Kidney (tissue), 13 donors: ENCODE measurements at regions not wholly inside any gene's neighbourhood (a gene's known extent, or its start where the extent isn't known, plus 50 kb on each side); places are given as distances from the start of the nearest gene placed in this dataset.

Experiments used
- DNase-seq, 5 donors: peaks; one replicate each; pipeline ENCODE4 v3.0.0-alpha.2; 2013 to 2020
- FAIRE-seq: peaks from 2 replicates; lab custom pipeline; 2012; peaks lifted over from hg19 to GRCh38; lab: Jason Lieb, UNC
- H3K27ac ChIP-seq, 2 donors: one replicate each; pipeline ENCODE4 v1.7.0; 2013; ENCODE audit warnings: low read depth in 2 of 2, low read length in 2 of 2, inconsistent platforms in 1 of 2
- H3K27me3 ChIP-seq: one replicate; pipeline ENCODE4 v1.7.1; 2013; ENCODE audit warnings: low read length, inconsistent platforms; ENCODE audit not compliant: control insufficient read depth, insufficient read depth
- H3K36me3 ChIP-seq, 3 donors: one replicate each; pipeline versions ENCODE4 v1.7.0 to v1.7.1; 2013; ENCODE audit warnings: low read length in 3 of 3, control low read depth in 1 of 3, inconsistent platforms in 1 of 3; ENCODE audit not compliant: insufficient read depth in 3 of 3, control insufficient read depth in 2 of 3
- H3K4me1 ChIP-seq, 3 donors: one replicate each; pipeline versions ENCODE4 v1.7.0 to v1.7.1; 2013; ENCODE audit warnings: low read length in 3 of 3, inconsistent platforms in 1 of 3, low read depth in 1 of 3; ENCODE audit not compliant: control insufficient read depth in 2 of 3, insufficient read depth in 2 of 3
- H3K4me3 ChIP-seq, 3 donors: one replicate each; pipeline versions ENCODE4 v1.7.0 to v1.8.1; 2013; ENCODE audit warnings: low read length in 3 of 3, control low read depth in 1 of 3, inconsistent platforms in 1 of 3
- H3K9ac ChIP-seq, 3 donors: one replicate each; pipeline versions ENCODE4 v1.7.0 to v1.7.1; 2013; ENCODE audit warnings: low read length in 3 of 3, control low read depth in 1 of 3, inconsistent platforms in 1 of 3
- H3K9me3 ChIP-seq, 3 donors: one replicate each; pipeline versions ENCODE4 v1.7.0 to v1.7.1; 2013; ENCODE audit warnings: low read length in 3 of 3, control low read depth in 1 of 3, inconsistent platforms in 1 of 3; ENCODE audit not compliant: control insufficient read depth in 2 of 3, insufficient read depth in 1 of 3
- intact Hi-C: fragments of 100-400 bp; cut with DNase I; formaldehyde crosslinking; loops from one replicate; pipeline ENCODE4 v1.11.1; 2022
- TF ChIP-seq, protein P1 (sequence below): IDR thresholded peaks from 3 replicates; pipeline ENCODE4 v1.5.1; 2012; ENCODE audit warnings: mild to moderate bottlenecking, moderate library complexity, borderline replicate concordance; ENCODE audit not compliant: insufficient read depth; ENCODE audit errors: extremely low read depth
- donor health status: control.
- donor health status: control.
- donor health status: control.
- donor health status: control.
- donor health status: control.
- donor health status: DM: yes; HTN: yes; CAD: no.
- donor health status: Normal renal cell carcinoma (clear cell type).

GRCh38 chr6:4274382-4275082 lies 139.2 kb upstream of the ECI2 start:
- no peak overlapping the region for H3K9ac ChIP-seq
- TF ChIP-seq, protein P1, sequence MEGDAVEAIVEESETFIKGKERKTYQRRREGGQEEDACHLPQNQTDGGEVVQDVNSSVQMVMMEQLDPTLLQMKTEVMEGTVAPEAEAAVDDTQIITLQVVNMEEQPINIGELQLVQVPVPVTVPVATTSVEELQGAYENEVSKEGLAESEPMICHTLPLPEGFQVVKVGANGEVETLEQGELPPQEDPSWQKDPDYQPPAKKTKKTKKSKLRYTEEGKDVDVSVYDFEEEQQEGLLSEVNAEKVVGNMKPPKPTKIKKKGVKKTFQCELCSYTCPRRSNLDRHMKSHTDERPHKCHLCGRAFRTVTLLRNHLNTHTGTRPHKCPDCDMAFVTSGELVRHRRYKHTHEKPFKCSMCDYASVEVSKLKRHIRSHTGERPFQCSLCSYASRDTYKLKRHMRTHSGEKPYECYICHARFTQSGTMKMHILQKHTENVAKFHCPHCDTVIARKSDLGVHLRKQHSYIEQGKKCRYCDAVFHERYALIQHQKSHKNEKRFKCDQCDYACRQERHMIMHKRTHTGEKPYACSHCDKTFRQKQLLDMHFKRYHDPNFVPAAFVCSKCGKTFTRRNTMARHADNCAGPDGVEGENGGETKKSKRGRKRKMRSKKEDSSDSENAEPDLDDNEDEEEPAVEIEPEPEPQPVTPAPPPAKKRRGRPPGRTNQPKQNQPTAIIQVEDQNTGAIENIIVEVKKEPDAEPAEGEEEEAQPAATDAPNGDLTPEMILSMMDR, result no peak
- no peak overlapping the region for H3K27ac ChIP-seq
- no peaks in the 10 kb centered on the region for H3K36me3 ChIP-seq
- no peaks in the 10 kb centered on the region for H3K4me1 ChIP-seq
- H3K27me3 ChIP-seq, result no peaks in the 10 kb centered on the region
- H3K9me3 ChIP-seq, result no peaks in the 10 kb centered on the region
- intact Hi-C loops, result no loop called here
- DNase-seq (no peak), FAIRE-seq (no peak)
- no peak overlapping the region for H3K4me3 ChIP-seq

DNA sequence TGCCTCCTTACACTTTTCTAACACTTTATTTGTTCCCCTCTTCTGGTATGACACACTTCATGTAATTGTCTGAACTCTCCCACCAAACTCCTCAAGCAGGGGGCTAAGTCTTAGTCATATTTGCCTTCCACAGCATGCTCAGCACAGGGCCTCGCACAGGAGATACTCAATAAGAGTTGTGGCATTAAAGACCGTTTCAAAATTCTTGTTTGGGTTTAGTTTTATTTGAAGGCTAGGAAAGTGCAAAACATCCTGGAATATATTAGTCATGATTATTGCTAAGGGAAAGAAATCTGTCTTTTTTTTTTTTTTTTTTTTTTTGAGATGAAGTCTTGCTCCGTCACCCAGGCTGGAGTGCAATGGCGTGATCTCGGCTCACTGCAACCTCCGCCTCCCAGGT lies 137.6 kb upstream of the ECI2 start:
- TF ChIP-seq, protein P1, result no peak
- no peak overlapping the region for H3K9ac ChIP-seq
- H3K9me3 ChIP-seq, result no peaks in the 10 kb centered on the region
- H3K27ac ChIP-seq, result no peak overlapping the region
- H3K4me1 ChIP-seq, result no peaks in the 10 kb centered on the region
- no peaks in the 10 kb centered on the region for H3K36me3 ChIP-seq
- DNase-seq (no peak), FAIRE-seq (no peak)
- no peak overlapping the region for H3K4me3 ChIP-seq
- no peaks in the 10 kb centered on the region for H3K27me3 ChIP-seq
- intact Hi-C loops, result no loop called here

DNA sequence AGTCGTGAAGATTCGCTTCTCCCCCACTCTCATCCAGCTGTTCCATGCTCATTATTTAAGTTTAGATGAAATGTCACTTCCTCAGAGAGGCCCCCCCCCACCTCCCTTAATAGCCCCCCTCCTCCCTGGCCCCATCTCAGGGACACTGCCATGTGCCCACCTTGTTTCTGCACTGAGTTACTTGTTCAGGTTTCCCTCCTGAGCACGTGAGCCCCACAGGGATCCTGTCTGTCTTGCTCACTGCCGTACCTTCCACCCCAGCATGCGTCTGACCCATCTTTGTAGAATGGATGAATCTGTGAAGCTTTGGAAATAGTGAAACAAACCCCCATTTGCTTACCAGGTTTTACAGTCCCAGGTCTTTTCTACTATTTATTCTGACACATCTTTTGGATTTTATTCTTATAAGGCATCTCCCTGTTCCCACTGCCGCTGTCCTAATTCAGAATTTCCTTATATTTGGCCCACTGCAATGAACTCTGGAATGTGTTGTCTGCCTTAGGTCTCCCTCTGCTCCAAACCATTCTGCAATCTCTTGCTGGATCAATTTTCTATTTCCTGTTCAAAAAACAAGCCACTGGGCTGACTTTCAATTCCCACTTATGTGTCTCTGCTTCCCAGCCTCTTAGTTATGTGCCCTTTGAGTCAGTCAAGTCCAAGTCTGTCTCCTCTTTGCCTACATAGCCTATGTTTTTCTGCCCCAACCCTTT lies 136.5 kb upstream of the ECI2 start:
- Histone ChIP-seq H3K27me3 (no peaks in the 10 kb centered on the region), H3K27ac (no peak overlapping the region), H3K4me3 (no peak overlapping the region), H3K4me1 (no peaks in the 10 kb centered on the region), H3K36me3 (no peaks in the 10 kb centered on the region), H3K9me3 (no peaks in the 10 kb centered on the region), H3K9ac (no peak overlapping the region)
- intact Hi-C loops, result no loop called here
- DNase-seq, result no peak
- FAIRE-seq, result no peak
- TF ChIP-seq, protein P1, result no peak
